ENCODE measurements at regions not wholly inside any gene's neighbourhood (a gene's known extent, or its start where the extent isn't known, plus 50 kb on each side); places are given as distances from the start of the nearest gene placed in this dataset.

DNA sequence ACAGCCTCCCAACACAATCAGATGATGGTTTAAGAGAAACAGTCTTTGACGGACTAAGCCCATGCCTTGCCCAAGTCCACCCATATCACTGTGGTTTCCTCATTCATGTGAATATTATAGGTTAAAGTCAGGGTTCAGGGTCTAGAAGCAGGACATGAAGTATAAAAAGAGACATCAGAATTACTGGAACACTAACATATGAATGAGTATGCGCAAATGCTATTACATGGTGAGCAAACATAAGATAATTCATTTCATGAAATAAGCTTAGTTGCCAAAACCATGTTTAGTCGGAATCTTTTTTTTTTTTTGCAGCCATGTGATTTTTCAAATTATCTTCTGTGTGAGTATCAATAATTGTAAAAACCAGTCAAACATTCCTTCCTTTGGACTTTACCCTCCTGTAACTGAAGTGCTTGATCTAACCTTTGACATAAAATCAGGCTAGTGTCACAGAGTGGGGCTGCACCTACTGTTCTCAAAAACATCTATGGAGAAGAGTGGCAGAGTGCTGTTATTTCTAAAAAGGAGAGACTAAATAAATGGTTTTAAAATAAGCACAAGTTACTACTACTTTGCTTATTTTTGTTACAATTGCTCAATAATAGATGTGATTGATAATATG lies 84.9 kb upstream of the NRIP1 start:
- no peak for TF ChIP-seq CTCF (IDR thresholded peaks at IDR 0.05)
- H3K4me3 Mint-ChIP-seq (ENCODE audit: unreplicated experiment) = no peak overlapping the region

GRCh38 chr21:15151385-15152103 lies 86.7 kb upstream of the NRIP1 start:
- no peaks in the 10 kb centered on the region for H3K36me3 Mint-ChIP-seq (ENCODE audit: unreplicated experiment)
- DNase-seq (ENCODE audit: extremely low spot score, unreplicated experiment) = no peak
- H3K27me3 Mint-ChIP-seq (ENCODE audit: unreplicated experiment) = no peaks in the 10 kb centered on the region
- no peaks in the 10 kb centered on the region for H3K4me1 Mint-ChIP-seq (ENCODE audit: unreplicated experiment)
- no peak overlapping the region for H3K27ac Mint-ChIP-seq (ENCODE audit: unreplicated experiment)
- H3K4me3 Mint-ChIP-seq (ENCODE audit: unreplicated experiment) = no peak overlapping the region
- no peak for TF ChIP-seq CTCF (IDR thresholded peaks at IDR 0.05)
- peaks cover 14% of the 10 kb centered on the region for H3K9me3 Mint-ChIP-seq (ENCODE audit: unreplicated experiment)

More for the DNA sequence above, 84.9 kb upstream of the NRIP1 start:
- Mint-ChIP-seq H3K27me3 (ENCODE audit: unreplicated experiment) (no peaks in the 10 kb centered on the region), H3K9me3 (ENCODE audit: unreplicated experiment) (peaks cover 12% of the 10 kb centered on the region), H3K4me1 (ENCODE audit: unreplicated experiment) (no peaks in the 10 kb centered on the region), H3K36me3 (ENCODE audit: unreplicated experiment) (no peaks in the 10 kb centered on the region), H3K27ac (ENCODE audit: unreplicated experiment) (no peak overlapping the region)
- no peak for DNase-seq (ENCODE audit: extremely low spot score, unreplicated experiment)

DNA sequence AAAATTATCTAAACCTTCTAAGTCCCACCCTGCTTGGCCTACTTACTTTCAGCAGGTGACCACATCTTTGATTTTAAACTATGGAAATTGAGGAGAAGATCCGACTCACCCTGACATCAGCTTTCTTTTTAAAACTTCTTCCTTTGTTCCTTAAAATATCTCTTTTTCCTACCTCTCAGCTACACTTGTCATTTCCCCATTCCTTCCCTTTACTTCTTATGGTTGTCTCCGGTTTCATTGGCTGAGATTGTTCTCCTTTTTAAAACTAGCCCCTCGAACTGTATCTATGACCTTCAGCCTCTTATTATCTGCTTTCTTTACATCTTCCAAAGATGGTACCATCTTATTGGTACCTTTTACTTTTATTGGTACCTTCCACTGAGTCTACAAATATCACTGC lies 87.8 kb upstream of the NRIP1 start:
- Mint-ChIP-seq H3K27me3 (ENCODE audit: unreplicated experiment) (no peaks in the 10 kb centered on the region), H3K36me3 (ENCODE audit: unreplicated experiment) (no peaks in the 10 kb centered on the region), H3K4me1 (ENCODE audit: unreplicated experiment) (no peaks in the 10 kb centered on the region), H3K9me3 (ENCODE audit: unreplicated experiment) (peaks cover 22% of the 10 kb centered on the region), H3K27ac (ENCODE audit: unreplicated experiment) (no peak overlapping the region), H3K4me3 (ENCODE audit: unreplicated experiment) (no peak overlapping the region)
- no peak for DNase-seq (ENCODE audit: extremely low spot score, unreplicated experiment)
- TF ChIP-seq CTCF (IDR thresholded peaks at IDR 0.05) = no peak

- TF ChIP-seq CTCF (IDR thresholded peaks at IDR 0.05) = no peak
- Mint-ChIP-seq H3K27me3 (ENCODE audit: unreplicated experiment) (no peaks in the 10 kb centered on the region), H3K36me3 (ENCODE audit: unreplicated experiment) (no peaks in the 10 kb centered on the region), H3K4me1 (ENCODE audit: unreplicated experiment) (no peaks in the 10 kb centered on the region), H3K27ac (ENCODE audit: unreplicated experiment) (no peak overlapping the region), H3K9me3 (ENCODE audit: unreplicated experiment) (peaks cover 16% of the 10 kb centered on the region), H3K4me3 (ENCODE audit: unreplicated experiment) (no peak overlapping the region)
- no peak for DNase-seq (ENCODE audit: extremely low spot score, unreplicated experiment)
These were observed 94.7 kb upstream of the NRIP1 start for GRCh38 chr21:15159382-15160020.

DNA sequence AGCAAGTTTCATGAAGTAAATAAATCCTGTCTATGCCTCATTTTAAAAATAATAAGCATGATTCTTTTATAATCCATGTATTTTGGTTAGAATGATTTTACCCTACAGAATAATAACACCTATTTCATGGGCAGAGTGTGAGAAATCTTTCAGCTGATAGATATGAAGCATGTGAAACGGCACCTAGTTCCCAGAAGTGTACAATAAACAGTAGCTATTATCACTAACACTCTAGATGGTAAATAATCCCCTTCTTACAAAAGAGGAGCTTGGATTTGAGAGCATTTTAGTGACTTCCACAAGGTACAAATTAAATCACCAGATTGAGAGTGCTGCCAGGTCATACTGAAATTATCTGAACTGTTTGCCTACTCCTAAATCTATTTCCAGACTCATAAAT lies 95.3 kb upstream of the NRIP1 start:
- Mint-ChIP-seq H3K27me3 (ENCODE audit: unreplicated experiment) (no peaks in the 10 kb centered on the region), H3K4me1 (ENCODE audit: unreplicated experiment) (no peaks in the 10 kb centered on the region), H3K4me3 (ENCODE audit: unreplicated experiment) (no peak overlapping the region), H3K9me3 (ENCODE audit: unreplicated experiment) (peaks cover 12% of the 10 kb centered on the region), H3K27ac (ENCODE audit: unreplicated experiment) (no peak overlapping the region), H3K36me3 (ENCODE audit: unreplicated experiment) (no peaks in the 10 kb centered on the region)
- no peak for TF ChIP-seq CTCF (IDR thresholded peaks at IDR 0.05)
- DNase-seq (ENCODE audit: extremely low spot score, unreplicated experiment) = no peak
